Loucy (cell line): ENCODE measurements at regions not wholly inside any gene's neighbourhood (a gene's known extent, or its start where the extent isn't known, plus 50 kb on each side); places are given as distances from the start of the nearest gene placed in this dataset.

Experiments
- CTCF ChIP-seq: fragments of 200-600 bp; sonication (generic); conservative IDR thresholded peaks from 2 replicates; pipeline ENCODE4 v1.5.1; 2014; ENCODE audit warnings: mild to moderate bottlenecking, antibody characterized with exemption, low read length
- EZH2phosphoT487 ChIP-seq: fragments of 200-600 bp; IDR thresholded peaks from 2 replicates; pipeline ENCODE4 v1.6.1; 2018; ENCODE audit warnings: antibody characterized with exemption, mild to moderate bottlenecking, moderate library complexity, borderline replicate concordance

DNA sequence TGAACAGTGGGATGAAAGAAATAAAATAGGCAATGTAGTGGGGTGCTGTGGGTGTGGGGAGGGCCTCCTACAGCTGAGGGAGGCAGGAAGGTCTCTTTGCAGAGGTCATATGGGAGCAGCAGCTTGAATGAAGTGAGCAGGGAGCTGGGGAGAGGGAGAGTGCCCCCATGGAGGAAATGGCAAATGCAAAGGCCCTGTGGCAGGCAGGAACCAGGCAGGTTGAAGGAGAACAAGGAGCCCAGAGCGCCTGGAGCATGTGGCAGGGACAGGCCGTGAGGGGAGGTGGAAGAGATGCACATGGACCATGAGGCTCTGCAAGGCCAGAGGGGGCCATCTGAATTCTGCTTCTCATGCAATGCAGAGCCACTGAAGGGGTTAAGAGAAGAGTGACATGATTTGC lies 191.8 kb downstream of the URI1 start:
- no peak for TF ChIP-seq CTCF
- TF ChIP-seq EZH2phosphoT487 = no peak
